MCF 10A (cell line): ENCODE measurements at regions not wholly inside any gene's neighbourhood (a gene's known extent, or its start where the extent isn't known, plus 50 kb on each side); places are given as distances from the start of the nearest gene placed in this dataset.
A peak's percentile ranks its signal among the peaks of the same experiment; 100 is the strongest.

Experiments
- BruUV-seq: library from RNA; stranded (reverse); fragments of 400-500 nt; replicated peaks from 2 replicates; lab custom pipeline; 2021; lab: Mats Ljungman, UMichigan
- CTCF ChIA-PET: fragments of 300-600 bp; sonication (Branson Sonifier 250); formaldehyde crosslinking; extraction: SDS; loops from one replicate; lab custom pipeline; 2021; ENCODE audit warnings: antibody characterized with exemption, inconsistent platforms; lab: Yijun Ruan, JAX
- POLR2A ChIA-PET: fragments of 300-600, 350-650 bp; sonication (Branson Sonifier 250); formaldehyde crosslinking; extraction: SDS; loops from one replicate; lab custom pipeline; 2020; ENCODE audit warnings: antibody characterized with exemption, inconsistent platforms; lab: Yijun Ruan, JAX
- DNase-seq: peaks from one replicate; pipeline ENCODE4 v3.0.0-alpha.2; 2018; ENCODE audit not compliant: unreplicated experiment
- H3K27ac Mint-ChIP-seq: one replicate; pipeline ENCODE4 v1.8.0; 2022; ENCODE audit warnings: mild to moderate bottlenecking, low read depth, mixed read lengths; ENCODE audit not compliant: unreplicated experiment
- H3K27me3 Mint-ChIP-seq: one replicate; pipeline ENCODE4 v1.8.0; 2022; ENCODE audit warnings: mixed read lengths; ENCODE audit not compliant: insufficient read depth, unreplicated experiment
- H3K36me3 Mint-ChIP-seq: one replicate; pipeline ENCODE4 v1.8.0; 2022; ENCODE audit warnings: mild to moderate bottlenecking, moderate library complexity, mixed read lengths; ENCODE audit not compliant: insufficient read depth, unreplicated experiment
- H3K4me1 Mint-ChIP-seq: one replicate; pipeline ENCODE4 v1.8.0; 2022; ENCODE audit warnings: mixed read lengths; ENCODE audit not compliant: insufficient read depth, unreplicated experiment
- H3K4me3 Mint-ChIP-seq: one replicate; pipeline ENCODE4 v1.8.0; 2022; ENCODE audit warnings: mild to moderate bottlenecking, moderate library complexity, mixed read lengths; ENCODE audit not compliant: unreplicated experiment
- H3K9me3 Mint-ChIP-seq: one replicate; pipeline ENCODE4 v1.8.0; 2022; ENCODE audit warnings: mixed read lengths; ENCODE audit not compliant: unreplicated experiment
- intact Hi-C: fragments of 100-400 bp; cut with micrococcal nuclease; formaldehyde crosslinking; loops from 2 replicates; pipeline ENCODE4 v1.14.1; 2022
- TF ChIP-seq, protein P1 (sequence below): fragments of 200-600 bp; IDR thresholded peaks from one replicate; pipeline ENCODE4 v1.8.0; 2022; ENCODE audit warnings: antibody characterized with exemption, mild to moderate bottlenecking; ENCODE audit not compliant: unreplicated experiment

DNA sequence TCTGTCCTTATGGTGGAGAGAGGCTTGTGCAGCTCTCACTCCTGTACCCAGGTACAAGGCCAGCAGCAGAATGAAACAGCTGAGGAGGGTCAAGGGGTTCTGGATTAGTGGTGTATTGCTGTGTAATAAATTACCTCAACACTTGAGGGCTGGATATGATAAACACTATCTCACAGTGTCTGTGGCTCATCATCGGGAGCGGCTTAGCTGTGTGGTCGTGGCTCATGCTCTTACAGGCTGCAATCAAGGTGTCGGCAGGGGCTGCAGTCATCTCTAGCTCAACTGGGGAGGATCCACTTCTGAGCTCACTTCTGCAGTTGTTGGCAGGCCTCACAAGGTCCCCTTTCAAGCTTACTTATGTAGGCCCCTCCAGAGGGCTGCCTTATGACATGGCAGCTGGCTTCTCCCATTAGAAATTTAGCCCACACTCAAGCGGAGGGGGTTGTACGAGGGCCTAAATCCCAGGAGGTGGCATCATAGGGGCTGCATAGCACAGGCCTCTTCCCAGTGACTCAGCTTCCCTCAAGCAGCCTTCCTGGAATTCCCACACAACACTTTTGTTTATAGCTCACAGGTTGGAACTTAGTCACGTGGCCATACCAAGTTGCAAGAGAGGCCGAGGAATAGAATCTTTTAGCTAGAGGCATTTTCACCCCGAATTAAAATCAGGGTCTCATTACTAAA is 148.2 kb upstream of the RPS6KA3 start:
- no peak overlapping the region for H3K27ac Mint-ChIP-seq
- peaks cover 48% of the 10 kb centered on the region for H3K27me3 Mint-ChIP-seq
- no peak overlapping the region for H3K4me3 Mint-ChIP-seq
- no TSS peak for BruUV-seq
- ChIA-PET POLR2A (no interaction called here), CTCF (interaction anchor here (0.7 to 1.1 kb wide), 3 partner anchors 53 to 162 kb away, joined by 3 read pairs; no protein-coding TSS in a partner anchor)
- no peaks in the 10 kb centered on the region for H3K9me3 Mint-ChIP-seq
- TF ChIP-seq, protein P1, sequence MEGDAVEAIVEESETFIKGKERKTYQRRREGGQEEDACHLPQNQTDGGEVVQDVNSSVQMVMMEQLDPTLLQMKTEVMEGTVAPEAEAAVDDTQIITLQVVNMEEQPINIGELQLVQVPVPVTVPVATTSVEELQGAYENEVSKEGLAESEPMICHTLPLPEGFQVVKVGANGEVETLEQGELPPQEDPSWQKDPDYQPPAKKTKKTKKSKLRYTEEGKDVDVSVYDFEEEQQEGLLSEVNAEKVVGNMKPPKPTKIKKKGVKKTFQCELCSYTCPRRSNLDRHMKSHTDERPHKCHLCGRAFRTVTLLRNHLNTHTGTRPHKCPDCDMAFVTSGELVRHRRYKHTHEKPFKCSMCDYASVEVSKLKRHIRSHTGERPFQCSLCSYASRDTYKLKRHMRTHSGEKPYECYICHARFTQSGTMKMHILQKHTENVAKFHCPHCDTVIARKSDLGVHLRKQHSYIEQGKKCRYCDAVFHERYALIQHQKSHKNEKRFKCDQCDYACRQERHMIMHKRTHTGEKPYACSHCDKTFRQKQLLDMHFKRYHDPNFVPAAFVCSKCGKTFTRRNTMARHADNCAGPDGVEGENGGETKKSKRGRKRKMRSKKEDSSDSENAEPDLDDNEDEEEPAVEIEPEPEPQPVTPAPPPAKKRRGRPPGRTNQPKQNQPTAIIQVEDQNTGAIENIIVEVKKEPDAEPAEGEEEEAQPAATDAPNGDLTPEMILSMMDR = no peak
- peak; percentile 6 for DNase-seq
- no peaks in the 10 kb centered on the region for H3K36me3 Mint-ChIP-seq
- H3K4me1 Mint-ChIP-seq = no peaks in the 10 kb centered on the region
- intact Hi-C loops = no loop called here

GRCh38 chrX:20414066-20414465 is 147.4 kb upstream of the RPS6KA3 start:
- ChIA-PET POLR2A (no interaction called here), CTCF (interaction anchor here (0.6 to 0.7 kb wide), 2 partner anchors 137 to 663 kb away, joined by 3 to 6 read pairs; no protein-coding TSS in a partner anchor)
- Mint-ChIP-seq H3K36me3 (no peaks in the 10 kb centered on the region), H3K4me1 (no peaks in the 10 kb centered on the region), H3K27me3 (peaks cover 55% of the 10 kb centered on the region), H3K27ac (no peak overlapping the region), H3K9me3 (no peaks in the 10 kb centered on the region), H3K4me3 (no peak overlapping the region)
- intact Hi-C loops = no loop called here
- DNase-seq = no peak
- TF ChIP-seq, protein P1 = no peak
- no TSS peak for BruUV-seq

DNA sequence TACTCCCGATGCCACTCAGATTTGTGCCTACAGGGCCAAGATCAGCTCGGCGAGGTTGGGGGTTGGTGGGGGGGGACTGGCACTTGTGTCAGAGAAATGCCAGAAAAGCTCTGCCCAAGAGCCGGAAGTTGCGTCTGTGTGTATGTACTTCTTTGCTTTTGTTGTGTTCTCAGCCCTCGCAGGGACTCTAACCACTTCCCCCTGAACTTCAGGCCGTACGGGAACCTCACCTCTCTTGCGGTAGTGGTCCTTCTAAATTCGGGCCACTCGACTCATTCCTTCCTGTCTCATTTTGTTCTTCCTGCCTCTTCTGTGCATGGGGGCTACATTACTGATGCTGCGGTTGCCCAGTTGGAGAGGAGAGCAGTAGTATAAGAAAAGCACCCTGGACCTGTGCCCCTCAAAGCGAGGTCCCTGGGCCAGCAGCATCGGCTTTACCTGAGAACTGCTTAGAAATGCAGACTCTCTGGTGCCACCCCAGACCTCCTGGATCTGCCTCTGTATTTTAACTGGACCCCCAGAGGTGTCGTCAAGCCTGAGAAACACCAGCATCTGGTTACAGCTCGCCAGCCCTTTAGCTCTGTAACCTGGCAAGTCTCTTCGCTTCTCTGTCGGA is 146.3 kb upstream of the RPS6KA3 start:
- ChIA-PET CTCF (interaction anchor here (0.6 kb wide), 1 partner anchor 87 kb away, joined by 3 read pairs; no protein-coding TSS in a partner anchor), POLR2A (no interaction called here)
- Mint-ChIP-seq H3K4me1 (no peaks in the 10 kb centered on the region), H3K27ac (no peak overlapping the region), H3K27me3 (peaks cover 56% of the 10 kb centered on the region), H3K9me3 (no peaks in the 10 kb centered on the region), H3K4me3 (no peak overlapping the region), H3K36me3 (no peaks in the 10 kb centered on the region)
- BruUV-seq = no TSS peak
- intact Hi-C loops = no loop called here
- TF ChIP-seq, protein P1 = no peak
- no peak for DNase-seq

- ChIA-PET POLR2A (no interaction called here), CTCF (interaction anchor here (0.6 to 0.8 kb wide), 3 partner anchors 57 to 344 kb away, joined by 3 read pairs; no protein-coding TSS in a partner anchor)
- H3K4me1 Mint-ChIP-seq = no peaks in the 10 kb centered on the region
- no peaks in the 10 kb centered on the region for H3K9me3 Mint-ChIP-seq
- no peaks in the 10 kb centered on the region for H3K36me3 Mint-ChIP-seq
- intact Hi-C loops = no loop called here
- BruUV-seq = no TSS peak
- H3K27ac Mint-ChIP-seq = no peak overlapping the region
- TF ChIP-seq, protein P1 = no peak
- H3K27me3 Mint-ChIP-seq = peaks cover 81% of the 10 kb centered on the region
- no peak overlapping the region for H3K4me3 Mint-ChIP-seq
- no peak for DNase-seq
Measured at GRCh38 chrX:20410540-20410939, 143.8 kb upstream of the RPS6KA3 start.
